HAP-1 (cell line): ENCODE measurements at regions not wholly inside any gene's neighbourhood (a gene's known extent, or its start where the extent isn't known, plus 50 kb on each side); places are given as distances from the start of the nearest gene placed in this dataset.
"Not testable (repeated sequence)": the region's sequence is repeated elsewhere in the genome, so short reads cannot be mapped to it uniquely, and the experiment has no call there.

Experiments used
- DNase-seq, 2 experiments: peaks; one replicate each; pipeline ENCODE4 v3.0.0-alpha.2; 2016 to 2020; ENCODE audit warnings: low spot score in 2 of 2
- H3K27me3 ChIP-seq: fragments of 250-450 bp; sonication (Bioruptor Pico); 2 replicates; pipeline ENCODE4 v1.5.1; 2020; ENCODE audit warnings: low read depth, mild to moderate bottlenecking, moderate library complexity
- H3K36me3 ChIP-seq: fragments of 250-450 bp; sonication (Bioruptor Pico); replicated peaks from 2 replicates; pipeline ENCODE4 v1.5.1; 2020; ENCODE audit warnings: mild to moderate bottlenecking
- H3K4me1 ChIP-seq: fragments of 250-450 bp; sonication (Bioruptor Pico); 2 replicates; pipeline ENCODE4 v1.5.1; 2020; ENCODE audit warnings: mild to moderate bottlenecking
- H3K4me3 ChIP-seq: fragments of 250-450 bp; sonication (Bioruptor Pico); 2 replicates; pipeline ENCODE4 v1.5.1; 2020; ENCODE audit warnings: mild to moderate bottlenecking, moderate library complexity
- H3K9me3 ChIP-seq: fragments of 250-450 bp; sonication (Bioruptor Pico); 2 replicates; pipeline ENCODE4 v1.5.1; 2020; ENCODE audit warnings: mild to moderate bottlenecking, moderate library complexity
- in situ Hi-C: fragments of 300-500 bp; cut with MboI; formaldehyde crosslinking; loops from 3 replicates; pipeline ENCODE4 v1.14.3; 2020; ENCODE audit warnings: low sequenced_read_pairs, inconsistent platforms, mixed read lengths

GRCh38 chr7:51949726-51950644, 633.4 kb upstream of the COBL start:
- DNase-seq: peak; percentile 70 to 77
- peaks cover 22% of the 10 kb centered on the region for H3K4me1 ChIP-seq
- in situ Hi-C loops: no loop called here
- H3K9me3 ChIP-seq: no peaks in the 10 kb centered on the region
- H3K36me3 ChIP-seq: no peaks in the 10 kb centered on the region
- no peaks in the 10 kb centered on the region for H3K27me3 ChIP-seq
- H3K4me3 ChIP-seq: no peak overlapping the region

GRCh38 chr7:51930834-51931233, 614.2 kb upstream of the COBL start:
- H3K9me3 ChIP-seq: no peaks in the 10 kb centered on the region
- H3K36me3 ChIP-seq: no peaks in the 10 kb centered on the region
- H3K4me1 ChIP-seq: peaks cover 13% of the 10 kb centered on the region
- in situ Hi-C loops: no loop called here
- H3K27me3 ChIP-seq: no peaks in the 10 kb centered on the region
- no peak overlapping the region for H3K4me3 ChIP-seq
- DNase-seq: peak in 1 of 2 experiments; percentile 43

GRCh38 chr7:51929818-51930217, 613.2 kb upstream of the COBL start:
- H3K9me3 ChIP-seq: no peaks in the 10 kb centered on the region; the same call in 1 of the 2 replicates
- H3K27me3 ChIP-seq: no peaks in the 10 kb centered on the region
- H3K4me1 ChIP-seq: peaks cover 13% of the 10 kb centered on the region
- no peak overlapping the region for H3K4me3 ChIP-seq
- DNase-seq: no peak
- no peaks in the 10 kb centered on the region for H3K36me3 ChIP-seq
- in situ Hi-C loops: no loop called here

DNA sequence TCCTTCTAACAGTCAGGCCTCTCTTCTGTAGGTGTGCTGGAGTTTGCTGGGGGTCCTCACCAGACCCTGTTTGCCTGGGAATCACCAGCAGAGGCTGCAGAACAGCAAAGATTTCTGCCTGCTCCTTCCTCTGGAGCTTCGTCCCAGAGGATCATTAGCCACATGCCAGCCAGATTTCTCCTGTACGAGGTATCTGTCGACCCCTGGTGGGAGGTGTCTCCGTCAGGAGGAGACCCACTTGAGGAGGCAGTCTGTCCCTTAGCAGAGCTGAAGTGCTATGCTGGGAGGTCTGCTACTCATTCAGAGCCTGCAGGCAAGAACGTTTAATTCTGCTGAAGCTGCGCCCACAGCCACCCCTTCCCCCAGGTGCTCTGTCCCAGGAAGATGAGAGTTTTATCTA, 611.1 kb upstream of the COBL start:
- no peaks in the 10 kb centered on the region for H3K27me3 ChIP-seq
- no peak overlapping the region for H3K4me3 ChIP-seq
- in situ Hi-C loops: no loop called here

DNA sequence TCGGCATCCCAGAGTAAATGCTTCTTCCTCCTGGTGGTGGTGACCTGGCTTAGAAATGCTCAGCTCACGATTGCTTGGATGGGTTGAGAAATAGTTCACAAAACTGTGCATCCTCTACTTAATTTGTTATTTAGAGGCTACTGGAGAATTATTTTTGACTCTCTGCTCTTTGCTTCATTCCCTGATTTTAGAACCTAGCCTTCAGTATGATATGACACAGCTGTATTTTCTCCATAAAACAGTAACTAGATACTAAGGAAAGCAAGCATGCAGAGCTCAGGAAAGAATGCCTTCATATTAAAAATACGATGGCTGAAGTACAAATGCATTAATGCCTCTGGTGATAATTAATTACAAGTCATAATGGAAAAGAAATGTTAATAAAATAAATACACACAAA, 602.0 kb upstream of the COBL start:
- no peaks in the 10 kb centered on the region for H3K27me3 ChIP-seq
- no peak overlapping the region for H3K4me3 ChIP-seq
- H3K9me3 ChIP-seq: no peaks in the 10 kb centered on the region
- in situ Hi-C loops: no loop called here
- DNase-seq: no peak
- H3K4me1 ChIP-seq: no peaks in the 10 kb centered on the region
- no peaks in the 10 kb centered on the region for H3K36me3 ChIP-seq

More for the DNA sequence above, 611.1 kb upstream of the COBL start:
- no peaks in the 10 kb centered on the region; the same call in 1 of the 2 replicates for H3K9me3 ChIP-seq
- no peaks in the 10 kb centered on the region for H3K36me3 ChIP-seq
- peaks cover 13% of the 10 kb centered on the region for H3K4me1 ChIP-seq
- no peak for DNase-seq

DNA sequence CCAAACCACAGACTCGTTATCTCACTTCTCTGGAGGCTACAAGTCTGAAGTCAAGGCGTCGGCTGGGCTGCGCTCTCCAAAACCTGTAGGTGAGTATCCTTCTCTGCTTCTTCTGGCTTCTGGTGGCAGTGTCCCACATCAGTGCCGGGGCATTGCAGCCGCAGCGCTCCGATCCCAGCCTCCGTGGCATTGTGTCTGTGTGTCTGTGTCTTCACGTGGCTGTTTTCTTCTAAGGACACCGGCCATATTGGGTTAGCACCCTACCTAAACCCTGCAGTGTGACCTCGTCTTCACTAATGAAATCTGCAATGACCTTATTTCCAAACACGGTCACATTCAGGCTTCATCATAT, 584.9 kb upstream of the COBL start:
- in situ Hi-C loops: no loop called here
- H3K27me3 ChIP-seq: no peaks in the 10 kb centered on the region
- no peaks in the 10 kb centered on the region for H3K36me3 ChIP-seq
- DNase-seq: no peak
- H3K4me1 ChIP-seq: no peaks in the 10 kb centered on the region
- no peak overlapping the region for H3K4me3 ChIP-seq
- no peaks in the 10 kb centered on the region for H3K9me3 ChIP-seq

DNA sequence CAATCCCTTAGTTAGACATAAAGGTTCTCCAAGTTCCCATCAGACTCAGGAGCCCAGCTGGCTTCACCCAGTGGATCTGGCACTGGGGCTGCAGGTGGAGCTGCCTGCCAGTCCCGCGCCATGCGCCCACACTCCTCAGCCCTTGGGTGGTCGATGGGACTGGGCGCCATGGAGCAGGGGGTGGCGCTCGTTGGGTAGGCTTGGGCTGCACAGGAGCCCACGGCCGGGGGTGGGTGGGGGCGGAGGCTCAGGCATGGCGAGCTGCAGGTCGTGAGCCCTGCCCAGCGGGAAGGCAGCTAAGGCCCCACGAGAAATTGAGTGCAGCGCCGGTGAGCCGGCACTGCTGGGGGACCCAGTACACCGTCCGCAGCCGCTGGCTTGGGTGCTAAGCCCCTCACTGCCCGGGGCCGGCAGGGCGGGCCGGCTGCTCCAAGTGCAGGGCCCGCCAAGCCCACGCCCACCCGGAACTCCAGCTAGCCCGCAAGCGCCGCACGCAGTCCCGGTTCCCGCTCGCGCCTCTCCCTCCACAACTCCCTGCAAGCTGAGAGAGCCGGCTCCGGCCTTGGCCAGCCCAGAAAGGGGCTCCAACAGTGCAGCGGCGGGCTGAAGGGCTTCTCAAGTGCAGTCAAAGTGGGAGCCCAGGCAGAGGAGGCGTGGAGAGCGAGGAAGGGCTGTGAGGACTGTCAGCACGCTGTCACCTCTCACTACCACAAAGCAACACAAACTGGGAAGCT, 584.3 kb upstream of the COBL start:
- DNase-seq, H3K4me1 ChIP-seq, in situ Hi-C loops, H3K27me3 ChIP-seq, H3K4me3 ChIP-seq, H3K36me3 ChIP-seq, H3K9me3 ChIP-seq: not testable (repeated sequence)

DNA sequence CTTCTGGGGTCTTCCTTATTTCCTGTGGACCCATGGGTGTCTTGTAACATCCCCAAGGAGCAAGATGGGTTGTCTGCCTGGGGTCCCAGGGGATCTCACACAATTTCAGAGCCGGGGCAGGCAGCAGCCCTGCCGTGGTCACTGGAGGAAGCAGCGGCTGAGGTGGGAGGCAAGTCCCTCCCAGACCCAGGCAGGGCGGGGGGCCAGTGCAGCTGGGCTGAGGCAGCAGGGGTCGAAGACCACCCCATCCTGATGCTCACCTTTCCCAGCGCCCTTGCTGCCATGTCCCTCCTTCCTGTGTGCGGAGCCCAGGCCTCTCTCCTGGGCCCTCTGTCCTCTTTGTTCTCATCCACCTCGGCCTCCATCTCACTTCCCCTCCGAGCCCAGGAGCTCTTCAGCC, 583.0 kb upstream of the COBL start:
- no peak overlapping the region for H3K4me3 ChIP-seq
- H3K27me3 ChIP-seq: no peaks in the 10 kb centered on the region
- no peak for DNase-seq
- H3K4me1 ChIP-seq: no peaks in the 10 kb centered on the region
- in situ Hi-C loops: no loop called here
- no peaks in the 10 kb centered on the region for H3K36me3 ChIP-seq
- no peaks in the 10 kb centered on the region for H3K9me3 ChIP-seq

GRCh38 chr7:51882412-51882811, 565.8 kb upstream of the COBL start:
- no peaks in the 10 kb centered on the region for H3K36me3 ChIP-seq

GRCh38 chr7:51881309-51881708, 564.7 kb upstream of the COBL start:
- no peak overlapping the region for H3K4me3 ChIP-seq
- H3K4me1 ChIP-seq: no peaks in the 10 kb centered on the region
- no peaks in the 10 kb centered on the region for H3K9me3 ChIP-seq
- in situ Hi-C loops: no loop called here
- no peaks in the 10 kb centered on the region for H3K36me3 ChIP-seq
- no peak for DNase-seq
- 0 out of 2 replicates have a peak, but pooled peaks cover 2% of the 10 kb centered on the region for H3K27me3 ChIP-seq

More at GRCh38 chr7:51882412-51882811, 565.8 kb upstream of the COBL start:
- Histone ChIP-seq H3K4me1 (no peaks in the 10 kb centered on the region), H3K9me3 (no peaks in the 10 kb centered on the region), H3K27me3 (0 out of 2 replicates have a peak, but pooled peaks cover 2% of the 10 kb centered on the region), H3K4me3 (no peak overlapping the region)
- DNase-seq: no peak
- in situ Hi-C loops: no loop called here

DNA sequence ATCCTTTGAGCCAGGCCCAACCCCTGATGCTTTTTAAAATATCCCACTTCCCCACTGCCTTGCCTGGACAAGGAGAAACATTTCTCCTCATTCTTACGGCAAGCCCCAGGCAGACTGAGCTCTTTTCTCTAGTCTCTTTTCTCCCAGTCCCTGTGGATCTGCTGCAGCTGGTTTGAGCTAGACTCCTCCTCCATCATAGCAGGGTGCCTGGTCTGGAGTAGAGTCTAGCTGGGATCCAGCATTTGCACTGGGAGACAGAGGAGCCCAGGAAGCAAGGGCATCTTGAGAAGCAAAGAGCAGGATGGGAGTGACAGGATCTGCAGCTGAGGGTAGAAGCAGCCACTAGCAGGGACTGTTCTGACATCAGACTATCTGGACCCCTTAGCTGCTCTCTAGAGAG, 562.3 kb upstream of the COBL start:
- no peaks in the 10 kb centered on the region for H3K9me3 ChIP-seq
- no peaks in the 10 kb centered on the region for H3K4me1 ChIP-seq
- H3K4me3 ChIP-seq: no peak overlapping the region
- DNase-seq: no peak
- in situ Hi-C loops: no loop called here
- no peaks in the 10 kb centered on the region for H3K36me3 ChIP-seq
- no peaks in the 10 kb centered on the region for H3K27me3 ChIP-seq

GRCh38 chr7:51869452-51869851, 552.8 kb upstream of the COBL start:
- in situ Hi-C loops: no loop called here
- no peaks in the 10 kb centered on the region for H3K27me3 ChIP-seq
- H3K4me3 ChIP-seq: no peak overlapping the region
- no peak for DNase-seq
- no peaks in the 10 kb centered on the region for H3K9me3 ChIP-seq
- no peaks in the 10 kb centered on the region for H3K4me1 ChIP-seq
- no peaks in the 10 kb centered on the region for H3K36me3 ChIP-seq

- Histone ChIP-seq H3K27me3 (no peaks in the 10 kb centered on the region), H3K9me3 (no peaks in the 10 kb centered on the region), H3K4me1 (no peaks in the 10 kb centered on the region), H3K36me3 (no peaks in the 10 kb centered on the region), H3K4me3 (no peak overlapping the region)
- no peak for DNase-seq
- in situ Hi-C loops: no loop called here
Measured at GRCh38 chr7:51867117-51867516, 550.5 kb upstream of the COBL start.

- H3K9me3 ChIP-seq: no peaks in the 10 kb centered on the region
- H3K4me3 ChIP-seq: no peak overlapping the region
- in situ Hi-C loops: no loop called here
- no peaks in the 10 kb centered on the region for H3K36me3 ChIP-seq
- H3K4me1 ChIP-seq: no peaks in the 10 kb centered on the region
- DNase-seq: no peak
- no peaks in the 10 kb centered on the region for H3K27me3 ChIP-seq
Measured at GRCh38 chr7:51860305-51860704, 543.7 kb upstream of the COBL start.
